GM12878 (cell line): ENCODE measurements at regions not wholly inside any gene's neighbourhood (a gene's known extent, or its start where the extent isn't known, plus 50 kb on each side); places are given as distances from the start of the nearest gene placed in this dataset.

ENCODE experiments used
- ASH2L ChIP-seq: fragments of 300-600, 200-600 bp; sonication (generic); IDR thresholded peaks from 2 replicates; pipeline ENCODE4 v1.6.1; 2017; ENCODE audit warnings: low read depth, mild to moderate bottlenecking, borderline replicate concordance
- CHD1 ChIP-seq: IDR thresholded peaks from 2 replicates; pipeline ENCODE4 v1.6.1; 2012; ENCODE audit warnings: low read depth, low read length, improper control_type of control experiment
- CTCF ChIP-seq, 3 experiments: IDR thresholded peaks in 2 of 3; conservative IDR thresholded peaks in 1 of 3; 2 replicates each; pipeline ENCODE4 v1.5.1; 2011; ENCODE audit warnings: low read depth in 3 of 3, low read length in 3 of 3, mild to moderate bottlenecking in 3 of 3, control low read depth in 2 of 3, moderate library complexity in 2 of 3, inconsistent platforms in 1 of 3, mixed read lengths in 1 of 3; ENCODE audit not compliant: control insufficient read depth in 2 of 3, insufficient read depth in 1 of 3; ENCODE audit errors: extremely low read depth in 1 of 3
- GATAD2B ChIP-seq: fragments of 450-650 bp; conservative IDR thresholded peaks from 2 replicates; pipeline ENCODE4 v1.6.1; 2017; ENCODE audit warnings: low read depth, mild to moderate bottlenecking, moderate library complexity
- IRF3 ChIP-seq: fragments of 450-650 bp; IDR thresholded peaks from 2 replicates; pipeline ENCODE4 v1.6.1; 2014; ENCODE audit warnings: mild to moderate bottlenecking
- NBN ChIP-seq: fragments of 450-650 bp; IDR thresholded peaks from 2 replicates; pipeline ENCODE4 v1.6.1; 2016
- NFYB ChIP-seq: IDR thresholded peaks from 2 replicates; pipeline ENCODE4 v1.6.1; 2011; ENCODE audit warnings: low read depth, mild to moderate bottlenecking, low read length, improper control_type of control experiment, moderate library complexity; ENCODE audit not compliant: insufficient read depth
- NR2C2 ChIP-seq: IDR thresholded peaks from 2 replicates; pipeline ENCODE4 v1.6.1; 2011; ENCODE audit warnings: borderline replicate concordance, low read depth; ENCODE audit not compliant: control insufficient read depth, insufficient read length
- PKNOX1 ChIP-seq: fragments of 450-650 bp; IDR thresholded peaks from 2 replicates; pipeline ENCODE4 v1.6.1; 2016; ENCODE audit warnings: mild to moderate bottlenecking
- POLR2AphosphoS2 ChIP-seq: IDR thresholded peaks from 2 replicates; pipeline ENCODE4 v1.6.1; 2011; ENCODE audit warnings: low read depth, mild to moderate bottlenecking, low read length, improper control_type of control experiment, moderate library complexity
- PRDM15 ChIP-seq: fragments of 450-650 bp; formaldehyde crosslinking; IDR thresholded peaks from 2 replicates; pipeline ENCODE4 v1.4.0; 2020; ENCODE audit warnings: mild to moderate bottlenecking, moderate library complexity
- RAD51 ChIP-seq: fragments of 450-650 bp; IDR thresholded peaks from 2 replicates; pipeline ENCODE4 v1.6.1; 2016; ENCODE audit warnings: moderate library complexity, mild to moderate bottlenecking, inconsistent platforms
- SKIL ChIP-seq: fragments of 450-650 bp; IDR thresholded peaks from 2 replicates; pipeline ENCODE4 v1.6.1; 2017; ENCODE audit warnings: mild to moderate bottlenecking, low read depth, inconsistent platforms; ENCODE audit not compliant: poor library complexity, severe bottlenecking
- SMAD5 ChIP-seq: IDR thresholded peaks from 2 replicates; pipeline ENCODE4 v1.6.1; 2016; ENCODE audit warnings: antibody characterized with exemption, low read depth
- SP1 ChIP-seq: IDR thresholded peaks from one replicate; pipeline ENCODE4 v1.6.1; 2011; ENCODE audit warnings: low read depth, low read length
- TCF12 ChIP-seq: IDR thresholded peaks from 2 replicates; pipeline ENCODE4 v1.6.1; 2011; ENCODE audit warnings: low read depth, mild to moderate bottlenecking, low read length
- USF1 ChIP-seq: IDR thresholded peaks from 2 replicates; pipeline ENCODE4 v1.6.1; 2011; ENCODE audit warnings: borderline replicate concordance, low read depth, mild to moderate bottlenecking, moderate library complexity, mixed read lengths, low read length; ENCODE audit not compliant: insufficient read depth; ENCODE audit errors: extremely low read length

- TF ChIP-seq PKNOX1 (peak; percentile 70), CHD1 (no peak), SMAD5 (no peak), PRDM15 (CRISPR knock-in tag) (no peak), NBN (0 out of 2 replicates have a peak, but pooled peaks have one; percentile 68), RAD51 (no peak), IRF3 (no peak), CTCF (IDR thresholded peaks at IDR 0.05 in 2 of 3, conservative IDR thresholded peaks at IDR 0.05 in 1 of 3; ENCODE audit: control insufficient read depth in 2 of 3, extremely low read depth in 1 of 3, insufficient read depth in 1 of 3, low read depth in 3 of 3, low read length in 3 of 3) (peak in 1 of 3 experiments; percentile 10; a peak in 1 of 6 replicates), ASH2L (no peak), SKIL (peak; percentile 26), NFYB (no peak), GATAD2B (0 out of 2 replicates have a peak, but pooled peaks have one; percentile 40), POLR2AphosphoS2 (no peak), NR2C2 (no peak), USF1 (no peak), TCF12 (0 out of 2 replicates have a peak, but pooled peaks have one; percentile 20), SP1 (peak; percentile 48)
These were observed 246.6 kb upstream of the AADAT start (continued) for GRCh38 chr4:170336238-170336775.
